ENCODE measurements at regions not wholly inside any gene's neighbourhood (a gene's known extent, or its start where the extent isn't known, plus 50 kb on each side); places are given as distances from the start of the nearest gene placed in this dataset.

DNA sequence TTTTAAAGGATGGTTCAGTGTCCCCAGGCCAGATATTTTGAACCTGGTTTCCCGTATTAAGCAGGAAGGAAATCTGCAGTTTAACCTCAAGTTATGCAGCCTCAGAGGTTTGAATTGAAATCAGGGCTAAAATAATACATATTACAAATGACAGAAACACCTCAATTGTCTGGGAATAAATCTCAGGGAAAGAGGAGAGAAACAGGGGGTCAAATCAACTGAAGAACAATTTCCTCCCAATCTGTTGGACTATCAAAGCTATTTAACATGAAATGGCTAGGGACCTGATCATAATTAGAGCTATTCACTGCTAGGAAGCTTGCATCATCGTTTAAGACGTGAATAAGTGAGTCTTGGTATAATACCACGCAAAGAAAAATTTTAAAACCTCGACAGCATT, 150.0 kb upstream of the ARHGAP28 start:
- Mint-ChIP-seq H3K9me3 (peaks cover 12% of the 10 kb centered on the region), H3K27me3 (ENCODE audit: low read depth) (peaks cover 7% of the 10 kb centered on the region), H3K4me3 (no peak overlapping the region), H3K4me1 (ENCODE audit: low read depth) (no peaks in the 10 kb centered on the region), H3K27ac (no peak overlapping the region), H3K36me3 (ENCODE audit: low read depth) (no peaks in the 10 kb centered on the region)
- intact Hi-C loops (cut with micrococcal nuclease), result no loop called here
- DNase-seq, result no peak
- CTCF ChIA-PET, result no interaction called here

DNA sequence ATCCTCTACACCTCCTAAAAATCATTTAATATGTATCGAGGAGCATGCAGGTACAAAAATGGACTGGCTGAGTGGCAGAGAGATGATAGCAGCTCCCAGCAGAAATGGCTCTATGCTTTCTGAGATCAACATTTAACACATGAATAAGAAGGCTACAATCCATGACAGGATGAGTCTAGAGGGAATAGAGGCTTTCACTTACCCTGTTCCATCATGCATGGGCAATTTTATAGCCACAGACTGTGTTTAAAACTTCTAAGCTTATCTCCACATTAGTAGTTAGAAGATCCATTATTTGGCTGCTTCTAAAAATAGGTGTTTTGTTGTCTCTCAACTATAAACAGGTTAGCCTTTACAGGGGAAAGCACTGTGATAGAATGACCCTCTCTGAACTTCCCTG, 149.1 kb upstream of the ARHGAP28 start:
- CTCF ChIA-PET, result no interaction called here
- Mint-ChIP-seq H3K27me3 (ENCODE audit: low read depth) (peaks cover 7% of the 10 kb centered on the region), H3K4me3 (no peak overlapping the region), H3K4me1 (ENCODE audit: low read depth) (no peaks in the 10 kb centered on the region), H3K36me3 (ENCODE audit: low read depth) (no peaks in the 10 kb centered on the region), H3K27ac (no peak overlapping the region), H3K9me3 (peaks cover 12% of the 10 kb centered on the region)
- no peak for DNase-seq
- intact Hi-C loops (cut with micrococcal nuclease), result no loop called here

DNA sequence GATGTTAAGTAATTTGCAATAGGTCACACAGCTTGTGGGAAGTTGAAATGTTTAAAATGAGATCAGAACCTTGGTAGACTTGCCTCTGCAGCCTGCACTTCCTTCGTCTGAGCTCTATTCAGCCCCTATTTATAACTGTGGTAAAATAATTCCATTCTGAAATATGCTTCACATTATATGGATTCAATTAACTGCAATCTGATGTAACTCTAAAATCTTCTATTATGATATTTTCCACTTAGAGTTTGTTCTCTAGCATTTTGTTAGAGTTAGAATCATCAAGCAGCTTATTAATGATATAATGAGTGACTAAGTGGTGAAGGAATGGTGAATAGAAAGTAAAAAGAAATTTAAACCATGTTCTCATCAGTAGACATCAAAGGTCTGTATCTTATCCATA, 139.6 kb upstream of the ARHGAP28 start:
- no peak overlapping the region for H3K4me3 Mint-ChIP-seq
- no peaks in the 10 kb centered on the region for H3K36me3 Mint-ChIP-seq (ENCODE audit: low read depth)
- no peak overlapping the region for H3K27ac Mint-ChIP-seq
- no peaks in the 10 kb centered on the region for H3K4me1 Mint-ChIP-seq (ENCODE audit: low read depth)
- peaks cover 5% of the 10 kb centered on the region for H3K9me3 Mint-ChIP-seq
- no peak for DNase-seq
- CTCF ChIA-PET, result interaction anchor here (0.5 to 0.6 kb wide), 2 partner anchors 46 to 108 kb away, joined by 3 read pairs; no protein-coding TSS in a partner anchor
- intact Hi-C loops (cut with micrococcal nuclease), result no loop called here
- H3K27me3 Mint-ChIP-seq (ENCODE audit: low read depth), result no peaks in the 10 kb centered on the region

DNA sequence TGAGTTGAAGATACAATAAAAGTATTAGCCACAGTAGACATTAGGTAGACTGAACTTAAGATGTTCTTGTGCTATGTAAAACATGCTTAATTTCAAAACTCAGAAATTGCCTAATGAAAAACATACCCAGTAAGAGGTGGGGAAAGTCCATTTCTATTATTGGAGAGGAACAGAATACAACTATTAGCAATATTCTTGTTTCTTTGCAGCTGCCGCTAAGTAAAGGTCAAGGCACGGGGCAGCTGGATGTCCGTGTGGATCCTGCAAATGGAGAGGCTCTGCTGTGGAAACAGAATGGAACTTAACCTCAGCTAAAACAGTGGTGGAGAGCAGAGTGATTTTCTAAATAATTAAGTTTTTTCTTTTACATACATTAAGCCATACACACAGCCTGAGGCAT, 139.2 kb upstream of the ARHGAP28 start:
- H3K36me3 Mint-ChIP-seq (ENCODE audit: low read depth), result no peaks in the 10 kb centered on the region
- H3K4me3 Mint-ChIP-seq, result no peak overlapping the region
- H3K9me3 Mint-ChIP-seq, result peaks cover 5% of the 10 kb centered on the region
- no peak overlapping the region for H3K27ac Mint-ChIP-seq
- CTCF ChIA-PET, result interaction anchor here (0.5 to 0.6 kb wide), 2 partner anchors 46 to 107 kb away, joined by 3 read pairs; no protein-coding TSS in a partner anchor
- intact Hi-C loops (cut with micrococcal nuclease), result no loop called here
- no peaks in the 10 kb centered on the region for H3K27me3 Mint-ChIP-seq (ENCODE audit: low read depth)
- no peak for DNase-seq
- no peaks in the 10 kb centered on the region for H3K4me1 Mint-ChIP-seq (ENCODE audit: low read depth)

DNA sequence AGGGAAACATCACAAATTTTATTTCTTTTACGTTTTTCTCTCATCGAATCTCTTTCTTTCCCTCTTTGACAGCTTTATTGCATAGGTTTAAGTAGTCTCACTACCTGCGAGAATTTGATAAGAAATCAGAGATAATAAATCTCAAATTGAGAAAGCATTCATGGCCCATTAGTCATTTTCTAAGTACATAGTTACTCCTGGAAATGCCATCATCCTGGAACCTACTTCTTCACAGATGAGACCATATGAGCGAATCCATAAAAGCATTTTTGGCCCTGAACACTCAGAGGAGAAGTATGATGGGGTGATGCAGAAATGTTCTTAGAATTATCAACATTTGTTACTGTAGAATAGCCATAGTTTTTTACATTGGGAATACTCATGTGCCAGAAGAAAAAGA, 138.0 kb upstream of the ARHGAP28 start:
- no peak for DNase-seq
- no peaks in the 10 kb centered on the region for H3K27me3 Mint-ChIP-seq (ENCODE audit: low read depth)
- CTCF ChIA-PET, result no interaction called here
- no peak overlapping the region for H3K4me3 Mint-ChIP-seq
- intact Hi-C loops (cut with micrococcal nuclease), result no loop called here
- no peak overlapping the region for H3K27ac Mint-ChIP-seq
- H3K9me3 Mint-ChIP-seq, result no peaks in the 10 kb centered on the region
- H3K4me1 Mint-ChIP-seq (ENCODE audit: low read depth), result no peaks in the 10 kb centered on the region
- H3K36me3 Mint-ChIP-seq (ENCODE audit: low read depth), result no peaks in the 10 kb centered on the region

DNA sequence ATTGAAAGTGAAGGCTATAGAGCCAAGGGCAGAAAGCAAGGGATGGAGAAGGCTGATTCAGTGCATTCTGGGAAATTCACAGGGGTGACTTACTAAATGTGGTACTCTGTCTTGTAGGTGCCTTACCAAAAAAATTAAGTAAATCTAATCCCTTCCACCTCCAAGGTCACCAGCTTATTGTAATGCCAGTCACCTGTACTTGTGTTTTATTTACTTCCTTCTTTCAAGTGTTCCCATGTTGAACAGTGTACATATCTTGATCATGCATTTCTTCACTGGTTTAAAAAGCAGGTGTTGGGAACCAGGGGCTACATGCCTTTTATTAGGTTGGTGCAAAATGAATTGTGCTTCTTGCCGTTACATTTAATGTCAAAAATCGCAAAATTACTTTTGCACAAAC, 137.0 kb upstream of the ARHGAP28 start:
- H3K9me3 Mint-ChIP-seq, result no peaks in the 10 kb centered on the region
- no peak overlapping the region for H3K4me3 Mint-ChIP-seq
- CTCF ChIA-PET, result interaction anchor here (0.9 kb wide), 1 partner anchor 9 kb away, joined by 3 read pairs; no protein-coding TSS in a partner anchor

DNA sequence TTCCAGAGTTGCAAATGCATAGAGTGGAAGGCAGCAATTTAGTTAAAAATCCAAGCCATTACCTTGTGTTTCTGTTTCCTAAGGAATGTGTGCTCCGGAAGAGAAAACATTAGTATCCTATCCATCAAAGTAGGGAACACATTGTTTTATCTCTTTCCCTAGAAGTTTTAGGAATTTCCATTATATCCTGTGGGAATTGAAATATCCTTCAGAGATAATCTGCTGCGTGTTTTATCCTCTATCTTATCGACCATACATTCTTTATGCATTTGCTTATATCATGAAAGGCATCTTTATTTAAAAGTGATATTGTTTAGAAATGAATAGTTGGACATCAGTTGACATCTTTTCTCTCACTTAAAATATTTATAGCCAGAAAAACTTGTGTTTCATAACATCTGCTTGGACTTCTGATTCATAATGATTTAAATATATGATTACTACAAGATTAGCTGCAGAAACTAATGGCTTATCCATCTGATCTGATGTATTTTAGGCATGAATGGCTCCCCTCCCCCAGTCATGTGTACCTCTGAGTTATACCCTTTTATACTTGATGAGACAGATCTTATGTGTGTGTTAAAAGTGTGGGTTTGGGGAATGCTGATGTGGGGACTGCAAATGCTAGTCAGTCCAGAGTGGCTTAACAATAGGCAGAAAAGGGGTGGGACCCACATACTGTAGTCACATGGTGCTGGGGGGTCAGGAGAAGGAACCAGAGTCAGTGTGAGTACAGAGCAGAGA, 136.2 kb upstream of the ARHGAP28 start:
- no peak for DNase-seq
- Mint-ChIP-seq H3K36me3 (ENCODE audit: low read depth) (no peaks in the 10 kb centered on the region), H3K4me1 (ENCODE audit: low read depth) (no peaks in the 10 kb centered on the region), H3K27me3 (ENCODE audit: low read depth) (no peaks in the 10 kb centered on the region), H3K27ac (no peak overlapping the region), H3K9me3 (no peaks in the 10 kb centered on the region), H3K4me3 (no peak overlapping the region)
- CTCF ChIA-PET, result no interaction called here
- intact Hi-C loops (cut with micrococcal nuclease), result no loop called here

More for the DNA sequence above, 137.0 kb upstream of the ARHGAP28 start:
- no peaks in the 10 kb centered on the region for H3K4me1 Mint-ChIP-seq (ENCODE audit: low read depth)
- no peaks in the 10 kb centered on the region for H3K36me3 Mint-ChIP-seq (ENCODE audit: low read depth)
- DNase-seq, result no peak
- H3K27ac Mint-ChIP-seq, result no peak overlapping the region
- no peaks in the 10 kb centered on the region for H3K27me3 Mint-ChIP-seq (ENCODE audit: low read depth)
- intact Hi-C loops (cut with micrococcal nuclease), result no loop called here

DNA sequence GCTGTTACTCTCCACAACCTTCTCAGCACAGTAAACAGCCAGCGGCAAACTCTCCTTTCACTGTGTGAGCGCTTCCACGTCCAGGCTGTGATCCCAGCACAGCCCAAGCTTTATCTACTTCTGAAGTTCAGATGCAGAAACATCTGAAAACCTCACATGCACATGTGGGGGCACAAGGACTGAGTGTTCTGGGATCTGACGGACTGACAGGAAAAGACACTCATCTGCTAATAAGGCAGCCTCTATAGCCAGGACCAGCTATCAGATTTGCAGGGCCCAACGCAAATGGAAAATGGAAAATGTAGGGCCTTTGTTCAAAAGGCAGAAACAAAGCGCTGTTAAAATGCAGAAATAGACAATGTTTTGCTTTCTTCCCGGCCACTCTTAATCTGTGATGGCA, 133.8 kb upstream of the ARHGAP28 start:
- Mint-ChIP-seq H3K36me3 (ENCODE audit: low read depth) (no peaks in the 10 kb centered on the region), H3K4me3 (no peak overlapping the region), H3K4me1 (ENCODE audit: low read depth) (no peaks in the 10 kb centered on the region), H3K27me3 (ENCODE audit: low read depth) (no peaks in the 10 kb centered on the region), H3K27ac (no peak overlapping the region), H3K9me3 (no peaks in the 10 kb centered on the region)
- CTCF ChIA-PET, result interaction anchor here (0.6 kb wide), 1 partner anchor 480 kb away, joined by 3 read pairs; no protein-coding TSS in a partner anchor
- intact Hi-C loops (cut with micrococcal nuclease), result no loop called here
- no peak for DNase-seq

DNA sequence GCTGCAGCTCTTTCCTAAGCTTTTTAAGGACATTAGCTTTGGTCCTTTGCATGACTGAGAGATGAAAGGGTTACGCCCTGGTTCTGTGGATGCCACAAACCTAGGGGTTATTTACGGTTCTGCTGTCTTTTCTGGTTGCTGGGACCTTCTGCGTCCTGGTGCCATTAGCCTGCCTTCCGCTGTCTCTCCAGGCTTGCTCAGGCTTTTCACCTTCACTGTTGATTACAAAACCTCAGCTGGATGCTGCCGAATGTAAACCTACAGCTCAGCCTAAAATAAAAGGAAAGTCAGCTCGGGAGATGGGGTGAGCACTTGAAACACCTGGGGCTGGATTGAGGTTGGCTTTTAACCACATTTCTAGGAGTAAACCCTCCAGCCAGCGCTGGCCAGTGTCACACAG, 130.9 kb upstream of the ARHGAP28 start:
- H3K27me3 Mint-ChIP-seq (ENCODE audit: low read depth), result no peaks in the 10 kb centered on the region
- DNase-seq, result no peak
- intact Hi-C loops (cut with micrococcal nuclease), result no loop called here
- H3K4me1 Mint-ChIP-seq (ENCODE audit: low read depth), result no peaks in the 10 kb centered on the region
- no peaks in the 10 kb centered on the region for H3K9me3 Mint-ChIP-seq
- no peaks in the 10 kb centered on the region for H3K36me3 Mint-ChIP-seq (ENCODE audit: low read depth)
- no peak overlapping the region for H3K27ac Mint-ChIP-seq
- CTCF ChIA-PET, result no interaction called here
- H3K4me3 Mint-ChIP-seq, result no peak overlapping the region

DNA sequence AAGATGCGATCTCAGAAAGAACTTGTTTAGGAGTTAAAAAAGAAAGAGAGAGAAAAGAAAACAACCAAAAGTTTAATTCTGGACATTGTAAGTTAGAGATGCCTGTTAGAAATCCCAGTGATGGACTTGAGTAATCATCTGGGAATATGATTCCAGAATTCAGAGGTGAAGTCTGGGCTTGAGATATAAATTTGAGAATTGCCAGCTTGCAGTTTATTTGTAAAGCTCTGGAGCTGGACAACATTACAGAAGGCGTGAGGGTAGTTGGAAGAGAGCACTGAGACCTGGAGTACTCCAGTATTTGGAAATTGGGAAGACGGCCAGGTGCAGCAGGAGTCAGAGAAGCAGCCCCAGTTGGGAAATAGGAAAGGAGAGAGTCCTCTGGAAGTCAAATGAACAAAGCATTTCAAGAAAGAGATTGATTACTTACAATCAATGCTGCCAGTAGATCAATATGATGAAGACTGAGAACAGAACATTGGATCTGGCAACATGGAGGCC, 128.8 kb upstream of the ARHGAP28 start:
- intact Hi-C loops (cut with micrococcal nuclease), result no loop called here
- DNase-seq, result no peak
- no peaks in the 10 kb centered on the region for H3K27me3 Mint-ChIP-seq (ENCODE audit: low read depth)
- no peaks in the 10 kb centered on the region for H3K36me3 Mint-ChIP-seq (ENCODE audit: low read depth)
- H3K4me1 Mint-ChIP-seq (ENCODE audit: low read depth), result no peaks in the 10 kb centered on the region
- no peaks in the 10 kb centered on the region for H3K9me3 Mint-ChIP-seq
- H3K4me3 Mint-ChIP-seq, result no peak overlapping the region
- no peak overlapping the region for H3K27ac Mint-ChIP-seq
- CTCF ChIA-PET, result no interaction called here

DNA sequence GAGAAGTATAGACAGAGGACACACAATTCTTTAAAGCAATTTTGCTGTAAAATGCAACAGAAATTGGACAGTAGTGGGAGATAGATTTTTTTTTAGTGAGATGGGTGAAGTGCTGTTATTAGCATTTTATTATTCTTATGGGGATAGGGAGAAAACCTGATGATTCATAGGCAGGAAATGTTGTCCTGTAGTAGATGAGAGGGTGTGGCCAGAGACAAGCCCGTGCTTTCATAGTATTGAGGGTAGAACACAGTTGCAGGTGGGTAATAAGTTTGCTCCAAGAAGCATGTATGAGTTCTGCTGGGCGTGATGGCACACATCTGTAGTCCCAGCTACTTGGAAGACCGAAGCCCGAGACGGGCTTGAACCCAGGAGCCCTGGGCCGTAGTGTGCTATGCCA, 128.3 kb upstream of the ARHGAP28 start:
- Mint-ChIP-seq H3K4me1 (ENCODE audit: low read depth) (no peaks in the 10 kb centered on the region), H3K27ac (no peak overlapping the region)
- CTCF ChIA-PET, result no interaction called here

DNA sequence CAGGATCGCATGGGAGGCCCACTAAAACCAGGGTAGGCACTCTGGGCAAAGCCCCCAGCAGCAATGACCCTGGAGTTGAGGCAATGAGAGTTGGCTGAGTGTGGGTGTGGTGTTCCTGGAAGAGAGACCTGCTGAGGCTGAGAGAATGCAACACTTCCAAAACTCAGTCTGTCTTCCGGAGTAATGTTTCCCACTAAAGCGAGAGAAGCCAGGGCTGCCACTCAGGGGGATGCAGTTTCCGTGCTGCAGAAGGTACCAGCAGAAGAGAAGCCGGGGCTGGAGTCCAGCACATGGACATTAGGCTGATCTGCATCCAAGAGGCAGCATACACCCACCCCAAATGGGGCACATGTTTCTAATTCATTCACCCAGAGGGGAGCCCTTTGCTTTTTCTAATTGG, 127.2 kb upstream of the ARHGAP28 start:
- H3K27ac Mint-ChIP-seq, result no peak overlapping the region
- H3K36me3 Mint-ChIP-seq (ENCODE audit: low read depth), result no peaks in the 10 kb centered on the region
- CTCF ChIA-PET, result no interaction called here
- H3K9me3 Mint-ChIP-seq, result no peaks in the 10 kb centered on the region
- no peaks in the 10 kb centered on the region for H3K4me1 Mint-ChIP-seq (ENCODE audit: low read depth)
- no peak overlapping the region for H3K4me3 Mint-ChIP-seq
- intact Hi-C loops (cut with micrococcal nuclease), result no loop called here
- DNase-seq, result no peak
- no peaks in the 10 kb centered on the region for H3K27me3 Mint-ChIP-seq (ENCODE audit: low read depth)

More for the DNA sequence above, 128.3 kb upstream of the ARHGAP28 start:
- Mint-ChIP-seq H3K27me3 (ENCODE audit: low read depth) (no peaks in the 10 kb centered on the region), H3K9me3 (no peaks in the 10 kb centered on the region), H3K36me3 (ENCODE audit: low read depth) (no peaks in the 10 kb centered on the region), H3K4me3 (no peak overlapping the region)
- intact Hi-C loops (cut with micrococcal nuclease), result no loop called here
- DNase-seq, result no peak

DNA sequence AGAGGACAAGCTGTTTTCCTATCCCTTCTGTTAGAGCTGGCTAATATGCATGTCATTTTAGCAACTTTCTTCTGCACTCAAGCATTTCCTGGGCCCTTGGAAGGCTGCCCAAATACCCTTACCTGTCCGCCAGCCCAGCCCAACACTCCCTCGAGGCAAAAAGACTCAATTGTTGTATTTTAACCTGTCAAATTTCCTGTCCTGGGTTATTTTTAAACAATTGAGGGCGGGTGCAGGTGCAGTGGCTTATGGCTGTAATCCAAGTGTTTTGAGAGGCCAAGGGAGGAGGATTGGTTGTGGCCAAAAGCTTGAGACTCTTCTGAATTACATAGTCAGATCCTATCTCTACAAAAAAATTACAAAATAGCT, 125.0 kb upstream of the ARHGAP28 start:
- Mint-ChIP-seq H3K27ac (no peak overlapping the region), H3K27me3 (ENCODE audit: low read depth) (no peaks in the 10 kb centered on the region), H3K36me3 (ENCODE audit: low read depth) (no peaks in the 10 kb centered on the region), H3K4me3 (no peak overlapping the region), H3K4me1 (ENCODE audit: low read depth) (no peaks in the 10 kb centered on the region), H3K9me3 (peaks cover 2% of the 10 kb centered on the region)
- no peak for DNase-seq
- intact Hi-C loops (cut with micrococcal nuclease), result no loop called here
- CTCF ChIA-PET, result no interaction called here
